Heart left ventricle (tissue), 16 donors: ENCODE measurements at regions not wholly inside any gene's neighbourhood (a gene's known extent, or its start where the extent isn't known, plus 50 kb on each side); places are given as distances from the start of the nearest gene placed in this dataset.

Source experiments
- ATAC-seq, 4 donors: fragments of 200-7000 bp; cut with Tn5 transposase; one replicate each; pipeline ENCODE4 v1.9.1; 2020 to 2022; ENCODE audit warnings: moderate library complexity in 4 of 4, mild to moderate bottlenecking in 3 of 4, moderate number of reproducible peaks in 1 of 4
- DNase-seq, 5 donors: peaks; one replicate each; pipeline ENCODE4 v3.0.0-alpha.2; 2020
- H3K27ac ChIP-seq, 12 donors: fragments of 200-600 bp; sonication (generic) in 4 of 12; one replicate each; pipeline versions ENCODE4 v1.5.0 to v1.8.0; 2016 to 2022; ENCODE audit warnings: mild to moderate bottlenecking in 2 of 12
- H3K27me3 ChIP-seq, 9 donors: fragments of 200-600 bp; sonication (generic) in 2 of 9; one replicate each; pipeline versions ENCODE4 v1.5.1 to v1.8.0; 2016 to 2022; ENCODE audit warnings: mild to moderate bottlenecking in 3 of 9
- H3K36me3 ChIP-seq, 9 donors: fragments of 200-600 bp; sonication (generic) in 2 of 9; one replicate each; pipeline versions ENCODE4 v1.5.0 to v1.8.0; 2018 to 2022; ENCODE audit warnings: mild to moderate bottlenecking in 2 of 9
- H3K4me1 ChIP-seq, 12 donors: fragments of 200-600 bp; sonication (generic) in 4 of 12; one replicate each; pipeline versions ENCODE4 v1.5.0 to v1.8.0; 2016 to 2022; ENCODE audit warnings: mild to moderate bottlenecking in 3 of 12
- H3K4me3 ChIP-seq, 12 donors: fragments of 200-600 bp; sonication (generic) in 4 of 12; one replicate each; pipeline versions ENCODE4 v1.5.0 to v1.8.0; 2017 to 2022; ENCODE audit warnings: mild to moderate bottlenecking in 9 of 12, moderate library complexity in 4 of 12
- H3K9me3 ChIP-seq, 12 donors: fragments of 200-600 bp; sonication (generic) in 4 of 12; one replicate each; pipeline versions ENCODE4 v1.5.0 to v1.8.0; 2016 to 2022; ENCODE audit warnings: mild to moderate bottlenecking in 1 of 12
- POLR2A ChIP-seq, 2 donors: fragments of 450-650 bp; IDR thresholded peaks; one replicate each; pipeline ENCODE4 v1.6.1; 2017; ENCODE audit warnings: antibody characterized with exemption in 2 of 2, mild to moderate bottlenecking in 2 of 2, moderate library complexity in 2 of 2
- WGBS, 4 donors: extraction: QIAGEN DNeasy Blood & Tissue Kit in 2 of 4; methylation state at CpG; one replicate each; pipeline versions ENCODE4 v1.1.5 to v1.1.7; 2013 to 2018; 5-methylcytosine and 5-hydroxymethylcytosine counted together
- intact Hi-C, 10 donors: fragments of 100-400 bp; cut with DNase I; formaldehyde crosslinking; loops; one replicate each; pipeline versions ENCODE4 v1.11.1 to v1.14.2; 2022
- TF ChIP-seq, protein P1 (sequence below), 12 donors: fragments of 200-600 bp; sonication (generic) in 4 of 12; IDR thresholded peaks; one replicate each; pipeline versions ENCODE4 v1.5.0 to v1.8.0; 2018 to 2022; ENCODE audit warnings: antibody characterized with exemption in 12 of 12, mild to moderate bottlenecking in 5 of 12
- donor health status: ischemic (EF 13 %, LVEDD 7.1; RV severe dilation, severe dysfunction).
- donor health status: healthy with polysubstance abuse.
- donor health status: DM: no; HTN: yes; CAD: no.
- donor health status: DM: no; HTN: no; CAD: no.
- donor health status: ischemic (EF 25% LVEDD 6.9; RV normal size, moderate dysfunction).
- donor health status: ischemic (EF 25% LVEDD 5.7; RV mildly dilated, moderate dysfunction).
- donor health status: healthy.
- donor health status: DM: yes; HTN: yes; CAD: no.
- donor health status: ischemic (EF 35%, LVEDD 5.7; RV mildly dilated, moderate dysfunction).
- donor health status: nonischemic (EF 11% LVEDD 7.7; RV severe dilation, severe dysfunction).
- donor health status: DM: yes; HTN: yes; CAD: no.
- donor health status: PGD.
- donor health status: ischemic (EF 29% LVEDD 5.4; RV normal size, mild dysfunction).
- donor health status: nonischemic (EF 23%, LVEDD 6.1; RV moderate dilation, normal function).

- H3K4me3 ChIP-seq, result no peak overlapping the region
- DNase-seq, result no peak
- ATAC-seq, result no peak
- peaks cover 0 to 10% (median 2%) of the 10 kb centered on the region in 12 donors for H3K4me1 ChIP-seq
- intact Hi-C loops, result no loop called here
- TF ChIP-seq, protein P1, sequence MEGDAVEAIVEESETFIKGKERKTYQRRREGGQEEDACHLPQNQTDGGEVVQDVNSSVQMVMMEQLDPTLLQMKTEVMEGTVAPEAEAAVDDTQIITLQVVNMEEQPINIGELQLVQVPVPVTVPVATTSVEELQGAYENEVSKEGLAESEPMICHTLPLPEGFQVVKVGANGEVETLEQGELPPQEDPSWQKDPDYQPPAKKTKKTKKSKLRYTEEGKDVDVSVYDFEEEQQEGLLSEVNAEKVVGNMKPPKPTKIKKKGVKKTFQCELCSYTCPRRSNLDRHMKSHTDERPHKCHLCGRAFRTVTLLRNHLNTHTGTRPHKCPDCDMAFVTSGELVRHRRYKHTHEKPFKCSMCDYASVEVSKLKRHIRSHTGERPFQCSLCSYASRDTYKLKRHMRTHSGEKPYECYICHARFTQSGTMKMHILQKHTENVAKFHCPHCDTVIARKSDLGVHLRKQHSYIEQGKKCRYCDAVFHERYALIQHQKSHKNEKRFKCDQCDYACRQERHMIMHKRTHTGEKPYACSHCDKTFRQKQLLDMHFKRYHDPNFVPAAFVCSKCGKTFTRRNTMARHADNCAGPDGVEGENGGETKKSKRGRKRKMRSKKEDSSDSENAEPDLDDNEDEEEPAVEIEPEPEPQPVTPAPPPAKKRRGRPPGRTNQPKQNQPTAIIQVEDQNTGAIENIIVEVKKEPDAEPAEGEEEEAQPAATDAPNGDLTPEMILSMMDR (IDR thresholded peaks at IDR 0.05), result no peak
- TF ChIP-seq POLR2A (IDR thresholded peaks at IDR 0.05), result no peak
- peak overlapping the region in 1 of 12 donors; percentile 2 for H3K27ac ChIP-seq
- no peaks in the 10 kb centered on the region for H3K36me3 ChIP-seq
- WGBS, 4 donors, result 92 to 93% (median 92%) methylated on average over 3 of the region's 3 CpGs
- no peaks in the 10 kb centered on the region for H3K9me3 ChIP-seq
- peaks cover 0 to 4% (median 0%) of the 10 kb centered on the region in 9 donors for H3K27me3 ChIP-seq
Measured at GRCh38 chr9:89943728-89944127, 338.9 kb downstream of the GADD45G start.

- TF ChIP-seq POLR2A (IDR thresholded peaks at IDR 0.05), result no peak
- TF ChIP-seq, protein P1 (IDR thresholded peaks at IDR 0.05), result peak in 3 of 12 donors; percentile 9 to 25 (median 11)
- Histone ChIP-seq H3K4me3 (no peak overlapping the region), H3K36me3 (no peaks in the 10 kb centered on the region), H3K4me1 (peaks cover 0 to 10% (median 2%) of the 10 kb centered on the region in 12 donors), H3K9me3 (no peaks in the 10 kb centered on the region), H3K27me3 (peaks cover 0 to 4% (median 0%) of the 10 kb centered on the region in 9 donors), H3K27ac (no peak overlapping the region)
- WGBS, 4 donors, result 82 to 90% (median 85%) methylated on average over 4 of the region's 4 CpGs
- no peak for ATAC-seq
- intact Hi-C loops, result no loop called here
- no peak for DNase-seq
Measured at GRCh38 chr9:89945133-89945532, 340.3 kb downstream of the GADD45G start.

- WGBS, 4 donors, result 37 to 63% (median 48%) methylated on average over 3 of the region's 3 CpGs
- DNase-seq (no peak), ATAC-seq (no peak)
- Histone ChIP-seq H3K27me3 (peaks cover 0 to 4% (median 0%) of the 10 kb centered on the region in 9 donors), H3K4me3 (no peak overlapping the region), H3K4me1 (peaks cover 0 to 6% (median 2%) of the 10 kb centered on the region in 12 donors), H3K9me3 (no peaks in the 10 kb centered on the region), H3K36me3 (no peaks in the 10 kb centered on the region), H3K27ac (no peak overlapping the region)
- intact Hi-C loops, result no loop called here
- TF ChIP-seq, protein P1 (IDR thresholded peaks at IDR 0.05), result no peak
- no peak for TF ChIP-seq POLR2A (IDR thresholded peaks at IDR 0.05)
Measured at GRCh38 chr9:89946741-89947140, 341.9 kb downstream of the GADD45G start.

DNA sequence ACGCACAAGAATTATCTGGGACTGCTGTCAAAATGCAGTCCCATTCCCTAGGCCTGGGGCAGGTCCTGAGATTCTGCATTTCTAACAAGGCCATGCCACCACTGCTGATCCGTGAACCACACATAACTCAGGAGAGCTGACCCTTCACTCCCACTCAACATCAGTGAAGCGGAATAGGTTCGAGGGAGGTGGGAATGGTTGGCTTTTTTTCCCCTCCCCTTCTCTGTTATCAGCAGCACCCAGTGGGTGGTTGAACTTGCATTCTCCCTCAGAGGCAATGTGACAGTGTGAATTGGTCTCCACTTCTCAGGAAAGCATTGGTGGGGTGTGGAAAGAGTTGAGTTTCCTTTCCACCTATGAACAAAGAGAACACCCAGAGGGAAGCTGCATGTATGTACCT, 344.3 kb downstream of the GADD45G start:
- Histone ChIP-seq H3K4me1 (peaks cover 0 to 5% (median 3%) of the 10 kb centered on the region in 12 donors), H3K27ac (no peak overlapping the region), H3K36me3 (no peaks in the 10 kb centered on the region), H3K27me3 (no peaks in the 10 kb centered on the region), H3K4me3 (no peak overlapping the region), H3K9me3 (no peaks in the 10 kb centered on the region)
- intact Hi-C loops, result no loop called here
- ATAC-seq (no peak), DNase-seq (no peak)
- WGBS, 4 donors, result 87 to 92% (median 88%) methylated on average over 4 of the region's 4 CpGs
- no peak for TF ChIP-seq POLR2A (IDR thresholded peaks at IDR 0.05)
- TF ChIP-seq, protein P1 (IDR thresholded peaks at IDR 0.05), result no peak
